Nephron (organoid): ENCODE measurements at regions not wholly inside any gene's neighbourhood (a gene's known extent, or its start where the extent isn't known, plus 50 kb on each side); places are given as distances from the start of the nearest gene placed in this dataset.
A peak's percentile ranks its signal among the peaks of the same experiment; 100 is the strongest.

Source experiments
- H3K27ac Mint-ChIP-seq, 3 experiments: 2 replicates each; pipeline ENCODE4 v1.8.0; 2020; ENCODE audit warnings: mixed read lengths in 3 of 3, mild to moderate bottlenecking in 2 of 3, moderate library complexity in 1 of 3
- H3K27me3 Mint-ChIP-seq: 2 replicates; pipeline ENCODE4 v1.8.0; 2021; ENCODE audit warnings: low read depth, mild to moderate bottlenecking, moderate library complexity, mixed read lengths
- H3K36me3 Mint-ChIP-seq: 2 replicates; pipeline ENCODE4 v1.8.0; 2020; ENCODE audit warnings: low read depth, mixed read lengths
- H3K4me1 Mint-ChIP-seq: 2 replicates; pipeline ENCODE4 v1.8.0; 2020; ENCODE audit warnings: mixed read lengths
- H3K4me3 Mint-ChIP-seq, 3 experiments: 2 replicates each; pipeline ENCODE4 v1.8.0; 2020; ENCODE audit warnings: mild to moderate bottlenecking in 3 of 3, mixed read lengths in 3 of 3, moderate library complexity in 2 of 3
- H3K9me3 Mint-ChIP-seq: 2 replicates; pipeline ENCODE4 v1.8.0; 2020; ENCODE audit warnings: mixed read lengths
- CTCF ChIP-seq, 3 experiments: fragments of 200-600 bp; sonication (generic); IDR thresholded peaks; one replicate each; pipeline ENCODE4 v1.5.0; 2021; ENCODE audit warnings: antibody characterized with exemption in 3 of 3; ENCODE audit not compliant: unreplicated experiment in 3 of 3

DNA sequence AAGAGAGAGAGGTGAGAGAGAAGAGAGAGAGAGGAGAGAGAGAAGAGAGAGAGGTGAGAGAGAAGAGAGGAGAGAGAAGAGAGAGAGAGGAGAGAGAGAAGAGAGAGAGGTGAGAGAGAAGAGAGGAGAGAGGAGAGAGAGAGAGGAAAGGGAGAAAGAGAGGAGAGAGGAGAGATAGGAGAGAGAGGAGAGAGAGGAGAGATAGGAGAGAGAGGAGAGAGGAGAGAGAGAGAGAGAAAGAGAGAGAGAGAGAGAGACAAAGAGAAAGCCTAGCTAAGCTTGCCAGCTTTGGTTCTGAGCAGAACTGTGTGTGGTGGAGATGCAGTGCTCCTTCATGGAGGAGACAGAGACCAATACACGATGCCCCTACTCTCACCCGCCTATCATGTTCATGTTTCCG is 99.1 kb upstream of the KCNA3 start:
- no peaks in the 10 kb centered on the region for H3K36me3 Mint-ChIP-seq
- H3K4me3 Mint-ChIP-seq: no peak overlapping the region
- no peak for TF ChIP-seq CTCF (IDR thresholded peaks at IDR 0.05; ENCODE audit: unreplicated experiment in 3 of 3)
- no peaks in the 10 kb centered on the region for H3K4me1 Mint-ChIP-seq
- H3K27ac Mint-ChIP-seq: no peak overlapping the region
- H3K27me3 Mint-ChIP-seq: peaks cover 50% of the 10 kb centered on the region
- no peaks in the 10 kb centered on the region for H3K9me3 Mint-ChIP-seq

DNA sequence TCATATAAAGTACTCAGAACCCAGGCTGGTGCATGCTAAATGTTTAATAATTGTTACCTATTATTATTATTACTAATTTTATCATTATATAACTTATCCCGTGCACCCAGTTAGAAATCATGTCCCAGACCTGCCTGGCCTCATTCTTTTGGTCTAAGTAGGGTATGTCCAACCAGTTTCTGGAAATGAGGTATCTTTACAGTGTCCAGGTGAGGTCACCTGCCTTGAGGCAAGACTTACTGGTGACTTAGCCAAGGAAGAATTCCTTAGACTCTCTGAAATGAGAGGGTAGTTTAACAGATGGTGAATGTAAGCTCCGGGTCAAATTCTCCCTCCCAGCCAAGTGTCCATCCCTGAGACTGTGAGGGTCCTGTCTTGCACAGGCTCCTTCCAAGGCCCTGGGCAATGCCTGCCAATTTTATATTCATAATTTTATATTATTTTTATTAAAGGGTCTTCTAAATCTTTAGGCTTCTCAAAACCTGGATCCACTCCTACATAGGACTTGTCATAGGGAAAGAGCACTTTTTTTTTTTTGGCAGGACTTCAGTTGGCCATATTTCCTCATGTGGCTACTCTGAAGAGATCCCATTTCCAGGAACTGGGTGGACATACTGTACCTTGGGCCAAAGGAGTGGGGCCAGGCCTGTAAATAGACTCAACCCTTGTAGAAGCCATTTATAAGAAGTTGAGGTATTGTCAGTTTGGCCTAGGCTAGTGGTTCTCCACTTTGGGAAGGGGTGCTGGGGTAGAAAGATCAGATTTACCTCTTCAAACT is 96.7 kb upstream of the KCNA3 start:
- H3K27ac Mint-ChIP-seq: no peak overlapping the region
- no peaks in the 10 kb centered on the region for H3K4me1 Mint-ChIP-seq
- TF ChIP-seq CTCF (IDR thresholded peaks at IDR 0.05; ENCODE audit: unreplicated experiment in 3 of 3): no peak
- H3K9me3 Mint-ChIP-seq: no peaks in the 10 kb centered on the region
- peaks cover 42% of the 10 kb centered on the region for H3K27me3 Mint-ChIP-seq
- no peaks in the 10 kb centered on the region for H3K36me3 Mint-ChIP-seq
- H3K4me3 Mint-ChIP-seq: no peak overlapping the region

GRCh38 chr1:110770832-110771231 is 96.1 kb upstream of the KCNA3 start:
- H3K4me1 Mint-ChIP-seq: no peaks in the 10 kb centered on the region
- TF ChIP-seq CTCF (IDR thresholded peaks at IDR 0.05; ENCODE audit: unreplicated experiment in 3 of 3): no peak
- no peak overlapping the region for H3K27ac Mint-ChIP-seq
- H3K9me3 Mint-ChIP-seq: no peaks in the 10 kb centered on the region
- peaks cover 41% of the 10 kb centered on the region for H3K27me3 Mint-ChIP-seq
- no peaks in the 10 kb centered on the region for H3K36me3 Mint-ChIP-seq
- H3K4me3 Mint-ChIP-seq: no peak overlapping the region

- no peak overlapping the region for H3K4me3 Mint-ChIP-seq
- H3K36me3 Mint-ChIP-seq: no peaks in the 10 kb centered on the region
- H3K9me3 Mint-ChIP-seq: no peaks in the 10 kb centered on the region
- no peak for TF ChIP-seq CTCF (IDR thresholded peaks at IDR 0.05; ENCODE audit: unreplicated experiment in 3 of 3)
- peaks cover 42% of the 10 kb centered on the region for H3K27me3 Mint-ChIP-seq
- no peak overlapping the region for H3K27ac Mint-ChIP-seq
- H3K4me1 Mint-ChIP-seq: no peaks in the 10 kb centered on the region
These were observed 93.9 kb upstream of the KCNA3 start for GRCh38 chr1:110768605-110769004.

DNA sequence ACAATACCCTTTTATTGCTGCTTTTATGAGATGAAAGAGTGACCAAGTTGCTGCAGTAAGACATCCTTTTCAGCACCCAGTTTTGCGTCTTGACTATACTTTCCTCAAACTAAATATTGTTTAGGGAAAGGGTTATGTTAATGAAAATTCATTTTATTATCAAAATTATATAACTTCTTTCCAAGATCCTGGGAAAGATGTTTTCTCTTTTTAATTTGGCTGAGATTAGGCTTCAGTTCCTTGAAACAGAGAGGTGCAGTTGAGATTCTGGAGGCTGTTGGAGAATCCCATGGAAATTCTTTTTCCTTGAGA is 91.6 kb upstream of the KCNA3 start:
- Mint-ChIP-seq H3K4me3 (no peak overlapping the region), H3K9me3 (no peaks in the 10 kb centered on the region), H3K27ac (no peak overlapping the region), H3K4me1 (no peaks in the 10 kb centered on the region), H3K36me3 (no peaks in the 10 kb centered on the region), H3K27me3 (peaks cover 52% of the 10 kb centered on the region)
- TF ChIP-seq CTCF (IDR thresholded peaks at IDR 0.05; ENCODE audit: unreplicated experiment in 3 of 3): no peak

GRCh38 chr1:110765640-110766335 is 91.0 kb upstream of the KCNA3 start:
- H3K36me3 Mint-ChIP-seq: no peaks in the 10 kb centered on the region
- H3K4me3 Mint-ChIP-seq: no peak overlapping the region
- TF ChIP-seq CTCF (IDR thresholded peaks at IDR 0.05; ENCODE audit: unreplicated experiment in 3 of 3): peak; percentile 74 to 85 (median 82)
- peaks cover 57% of the 10 kb centered on the region for H3K27me3 Mint-ChIP-seq
- H3K9me3 Mint-ChIP-seq: no peaks in the 10 kb centered on the region
- H3K27ac Mint-ChIP-seq: no peak overlapping the region
- H3K4me1 Mint-ChIP-seq: no peaks in the 10 kb centered on the region
